SK-N-SH treated with all-trans-retinoic acid at 6 μM for 48 hours (cell line): ENCODE measurements at regions not wholly inside any gene's neighbourhood (a gene's known extent, or its start where the extent isn't known, plus 50 kb on each side); places are given as distances from the start of the nearest gene placed in this dataset.

ENCODE experiments used
- ATAC-seq: fragments of 200-7000 bp; cut with Tn5 transposase; 3 replicates; pipeline ENCODE4 v1.9.1; 2020; ENCODE audit warnings: mild to moderate bottlenecking, moderate library complexity
- ARNTL ChIP-seq: fragments of 450-650 bp; formaldehyde crosslinking; IDR thresholded peaks from 2 replicates; pipeline ENCODE4 v1.5.0; 2020; ENCODE audit warnings: low read depth, mild to moderate bottlenecking, moderate library complexity, borderline replicate concordance
- CSDC2 ChIP-seq: fragments of 250-450 bp; sonication (Bioruptor Pico); IDR thresholded peaks from 2 replicates; pipeline ENCODE4 v1.5.0; 2020; ENCODE audit warnings: mild to moderate bottlenecking, moderate library complexity
- OSR1 ChIP-seq: fragments of 250-450 bp; sonication (Bioruptor Pico); IDR thresholded peaks from 2 replicates; pipeline ENCODE4 v1.8.0; 2022; ENCODE audit warnings: moderate library complexity, mild to moderate bottlenecking, inconsistent platforms
- PPARA ChIP-seq: fragments of 250-450 bp; sonication (Bioruptor Pico); IDR thresholded peaks from 2 replicates; pipeline ENCODE4 v1.5.0; 2020; ENCODE audit warnings: mild to moderate bottlenecking, borderline replicate concordance
- SNAI2 ChIP-seq: fragments of 250-450 bp; sonication (Bioruptor Pico); IDR thresholded peaks from 2 replicates; pipeline ENCODE4 v1.5.0; 2020; ENCODE audit warnings: mild to moderate bottlenecking, moderate library complexity
- TCF4 ChIP-seq: fragments of 250-450 bp; sonication (Bioruptor Pico); IDR thresholded peaks from 2 replicates; pipeline ENCODE4 v1.8.0; 2021; ENCODE audit warnings: mild to moderate bottlenecking, moderate library complexity, borderline replicate concordance
- TOX ChIP-seq: fragments of 250-450 bp; sonication (Bioruptor Pico); IDR thresholded peaks from 2 replicates; pipeline ENCODE4 v1.8.0; 2021; ENCODE audit warnings: mild to moderate bottlenecking, moderate library complexity, borderline replicate concordance
- ZFP30 ChIP-seq: fragments of 450-650 bp; formaldehyde crosslinking; IDR thresholded peaks from 2 replicates; pipeline ENCODE4 v1.5.0; 2022; ENCODE audit warnings: mild to moderate bottlenecking, moderate library complexity
- ZNF565 ChIP-seq: fragments of 450-650 bp; formaldehyde crosslinking; conservative IDR thresholded peaks from 2 replicates; pipeline ENCODE4 v1.5.0; 2020; ENCODE audit warnings: low read depth, mild to moderate bottlenecking, moderate library complexity
- ZNF70 ChIP-seq: fragments of 450-650 bp; formaldehyde crosslinking; IDR thresholded peaks from 2 replicates; pipeline ENCODE4 v1.5.0; 2020; ENCODE audit warnings: mild to moderate bottlenecking, moderate library complexity
- TF ChIP-seq, protein P1 (sequence below): fragments of 250-450 bp; sonication (Bioruptor Pico); IDR thresholded peaks from 2 replicates; pipeline ENCODE4 v1.5.0; 2020; ENCODE audit warnings: mild to moderate bottlenecking, moderate library complexity
- TF ChIP-seq, protein P2 (sequence below): fragments of 250-450 bp; sonication (Bioruptor Pico); IDR thresholded peaks from 2 replicates; pipeline ENCODE4 v1.8.0; 2020; ENCODE audit warnings: mild to moderate bottlenecking, moderate library complexity, borderline replicate concordance

DNA sequence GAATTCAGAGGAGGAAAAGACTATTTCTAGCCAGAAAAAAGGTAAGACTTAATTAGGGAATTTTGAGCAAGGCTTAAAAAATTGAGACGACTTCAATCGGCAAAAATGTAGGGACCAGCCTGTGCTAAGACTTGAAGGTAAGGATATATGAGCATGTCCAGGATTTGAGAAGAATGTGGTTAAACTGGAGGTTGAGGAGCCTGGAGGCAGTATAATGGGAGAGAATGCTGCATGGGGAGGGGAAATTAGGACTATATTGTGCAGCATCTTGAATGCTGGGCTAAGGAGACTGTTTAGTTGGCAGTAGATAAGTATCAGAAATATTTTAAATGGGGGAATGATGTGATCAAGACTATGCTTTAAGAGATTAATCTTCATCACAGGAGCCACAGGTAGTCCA, 53.1 kb upstream of the PCGF5 start (continued):
- TF ChIP-seq TCF4 (CRISPR knock-in tag) (no peak), PPARA (CRISPR knock-in tag) (no peak)

DNA sequence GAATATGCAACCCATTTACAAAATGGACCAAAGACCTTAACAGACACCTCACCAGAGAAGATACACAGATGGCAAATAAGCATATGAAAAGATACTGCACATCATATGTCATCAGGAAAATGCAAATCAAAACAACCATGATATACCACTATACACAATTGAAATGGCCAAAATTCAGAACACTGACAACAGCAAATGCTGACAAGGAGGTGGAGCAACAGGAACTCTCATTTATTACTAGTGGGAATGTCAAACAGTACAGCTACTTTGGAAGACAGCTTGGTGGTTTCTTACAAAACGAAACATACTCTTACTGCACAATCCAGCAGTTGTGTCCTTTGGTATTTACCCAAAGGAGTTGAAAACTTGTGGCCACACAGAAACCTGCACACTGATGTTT, 50.0 kb upstream of the PCGF5 start:
- TF ChIP-seq ZFP30 (CRISPR knock-in tag) (no peak), SNAI2 (no peak), CSDC2 (no peak), ZNF70 (CRISPR knock-in tag) (no peak), ZNF565 (no peak), PPARA (CRISPR knock-in tag) (no peak), TOX (CRISPR knock-in tag) (no peak), OSR1 (CRISPR knock-in tag) (no peak), ARNTL (no peak)
- TF ChIP-seq, protein P1, sequence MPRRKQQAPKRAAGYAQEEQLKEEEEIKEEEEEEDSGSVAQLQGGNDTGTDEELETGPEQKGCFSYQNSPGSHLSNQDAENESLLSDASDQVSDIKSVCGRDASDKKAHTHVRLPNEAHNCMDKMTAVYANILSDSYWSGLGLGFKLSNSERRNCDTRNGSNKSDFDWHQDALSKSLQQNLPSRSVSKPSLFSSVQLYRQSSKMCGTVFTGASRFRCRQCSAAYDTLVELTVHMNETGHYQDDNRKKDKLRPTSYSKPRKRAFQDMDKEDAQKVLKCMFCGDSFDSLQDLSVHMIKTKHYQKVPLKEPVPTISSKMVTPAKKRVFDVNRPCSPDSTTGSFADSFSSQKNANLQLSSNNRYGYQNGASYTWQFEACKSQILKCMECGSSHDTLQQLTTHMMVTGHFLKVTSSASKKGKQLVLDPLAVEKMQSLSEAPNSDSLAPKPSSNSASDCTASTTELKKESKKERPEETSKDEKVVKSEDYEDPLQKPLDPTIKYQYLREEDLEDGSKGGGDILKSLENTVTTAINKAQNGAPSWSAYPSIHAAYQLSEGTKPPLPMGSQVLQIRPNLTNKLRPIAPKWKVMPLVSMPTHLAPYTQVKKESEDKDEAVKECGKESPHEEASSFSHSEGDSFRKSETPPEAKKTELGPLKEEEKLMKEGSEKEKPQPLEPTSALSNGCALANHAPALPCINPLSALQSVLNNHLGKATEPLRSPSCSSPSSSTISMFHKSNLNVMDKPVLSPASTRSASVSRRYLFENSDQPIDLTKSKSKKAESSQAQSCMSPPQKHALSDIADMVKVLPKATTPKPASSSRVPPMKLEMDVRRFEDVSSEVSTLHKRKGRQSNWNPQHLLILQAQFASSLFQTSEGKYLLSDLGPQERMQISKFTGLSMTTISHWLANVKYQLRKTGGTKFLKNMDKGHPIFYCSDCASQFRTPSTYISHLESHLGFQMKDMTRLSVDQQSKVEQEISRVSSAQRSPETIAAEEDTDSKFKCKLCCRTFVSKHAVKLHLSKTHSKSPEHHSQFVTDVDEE (CRISPR knock-in tag) = no peak
- TF ChIP-seq, protein P2, sequence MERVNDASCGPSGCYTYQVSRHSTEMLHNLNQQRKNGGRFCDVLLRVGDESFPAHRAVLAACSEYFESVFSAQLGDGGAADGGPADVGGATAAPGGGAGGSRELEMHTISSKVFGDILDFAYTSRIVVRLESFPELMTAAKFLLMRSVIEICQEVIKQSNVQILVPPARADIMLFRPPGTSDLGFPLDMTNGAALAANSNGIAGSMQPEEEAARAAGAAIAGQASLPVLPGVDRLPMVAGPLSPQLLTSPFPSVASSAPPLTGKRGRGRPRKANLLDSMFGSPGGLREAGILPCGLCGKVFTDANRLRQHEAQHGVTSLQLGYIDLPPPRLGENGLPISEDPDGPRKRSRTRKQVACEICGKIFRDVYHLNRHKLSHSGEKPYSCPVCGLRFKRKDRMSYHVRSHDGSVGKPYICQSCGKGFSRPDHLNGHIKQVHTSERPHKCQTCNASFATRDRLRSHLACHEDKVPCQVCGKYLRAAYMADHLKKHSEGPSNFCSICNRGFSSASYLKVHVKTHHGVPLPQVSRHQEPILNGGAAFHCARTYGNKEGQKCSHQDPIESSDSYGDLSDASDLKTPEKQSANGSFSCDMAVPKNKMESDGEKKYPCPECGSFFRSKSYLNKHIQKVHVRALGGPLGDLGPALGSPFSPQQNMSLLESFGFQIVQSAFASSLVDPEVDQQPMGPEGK (CRISPR knock-in tag) = no peak
- no peak for ATAC-seq
